ENCODE measurements at regions not wholly inside any gene's neighbourhood (a gene's known extent, or its start where the extent isn't known, plus 50 kb on each side); places are given as distances from the start of the nearest gene placed in this dataset.

- DNase-seq (ENCODE audit: low read depth in 3 of 3, low spot score in 2 of 3) = no peak
These were observed 153.3 kb upstream of the ETS2 start for GRCh38 chr21:38652396-38652795.

- no peak for DNase-seq (ENCODE audit: low read depth in 3 of 3, low spot score in 2 of 3)
These were observed 151.1 kb upstream of the ETS2 start for GRCh38 chr21:38654580-38654979.

GRCh38 chr21:38658511-38658910 lies 147.2 kb upstream of the ETS2 start:
- DNase-seq (ENCODE audit: low read depth in 3 of 3, low spot score in 2 of 3) = no peak

- DNase-seq (ENCODE audit: low read depth in 3 of 3, low spot score in 2 of 3) = no peak
These were observed 145.8 kb upstream of the ETS2 start for GRCh38 chr21:38659936-38660332.

GRCh38 chr21:38660333-38661196 lies 145.2 kb upstream of the ETS2 start:
- DNase-seq (ENCODE audit: low read depth in 3 of 3, low spot score in 2 of 3) = no peak

- no peak for DNase-seq (ENCODE audit: low read depth in 3 of 3, low spot score in 2 of 3)
These were observed 144.4 kb upstream of the ETS2 start for GRCh38 chr21:38661197-38661871.

- no peak for DNase-seq (ENCODE audit: low read depth in 3 of 3, low spot score in 2 of 3)
These were observed 143.7 kb upstream of the ETS2 start for GRCh38 chr21:38661889-38662568.

GRCh38 chr21:38663282-38663681 lies 142.4 kb upstream of the ETS2 start:
- no peak for DNase-seq (ENCODE audit: low read depth in 3 of 3, low spot score in 2 of 3)

GRCh38 chr21:38664315-38664714 lies 141.4 kb upstream of the ETS2 start:
- DNase-seq (ENCODE audit: low read depth in 3 of 3, low spot score in 2 of 3) = no peak

- DNase-seq (ENCODE audit: low read depth in 3 of 3, low spot score in 2 of 3) = no peak
These were observed 140.9 kb upstream of the ETS2 start for GRCh38 chr21:38664841-38665240.

- DNase-seq (ENCODE audit: low read depth in 3 of 3, low spot score in 2 of 3) = no peak
These were observed 138.3 kb upstream of the ETS2 start for GRCh38 chr21:38667291-38667870.

GRCh38 chr21:38668067-38668466 lies 137.7 kb upstream of the ETS2 start:
- DNase-seq (ENCODE audit: low read depth in 3 of 3, low spot score in 2 of 3) = no peak

- no peak for DNase-seq (ENCODE audit: low read depth in 3 of 3, low spot score in 2 of 3)
These were observed 137.2 kb upstream of the ETS2 start for GRCh38 chr21:38668541-38668940.

GRCh38 chr21:38669186-38669585 lies 136.5 kb upstream of the ETS2 start:
- DNase-seq (ENCODE audit: low read depth in 3 of 3, low spot score in 2 of 3) = no peak

- DNase-seq (ENCODE audit: low read depth in 3 of 3, low spot score in 2 of 3) = no peak
These were observed 134.9 kb upstream of the ETS2 start for GRCh38 chr21:38670861-38671260.

- DNase-seq (ENCODE audit: low read depth in 3 of 3, low spot score in 2 of 3) = no peak
These were observed 134.0 kb upstream of the ETS2 start for GRCh38 chr21:38671773-38672172.

- DNase-seq (ENCODE audit: low read depth in 3 of 3, low spot score in 2 of 3) = no peak
These were observed 130.4 kb upstream of the ETS2 start for GRCh38 chr21:38675182-38675824.

GRCh38 chr21:38678827-38679226 lies 126.9 kb upstream of the ETS2 start:
- DNase-seq (ENCODE audit: low read depth in 3 of 3, low spot score in 2 of 3) = no peak

- DNase-seq (ENCODE audit: low read depth in 3 of 3, low spot score in 2 of 3) = no peak
These were observed 126.2 kb upstream of the ETS2 start for GRCh38 chr21:38679534-38679933.

GRCh38 chr21:38680401-38680800 lies 125.3 kb upstream of the ETS2 start:
- DNase-seq (ENCODE audit: low read depth in 3 of 3, low spot score in 2 of 3) = no peak

- DNase-seq (ENCODE audit: low read depth in 3 of 3, low spot score in 2 of 3) = no peak
These were observed 122.5 kb upstream of the ETS2 start for GRCh38 chr21:38683222-38683621.

Data from right renal cortex interstitium (tissue), 3 donors.